Tibial nerve (tissue), 4 donors: ENCODE measurements at regions not wholly inside any gene's neighbourhood (a gene's known extent, or its start where the extent isn't known, plus 50 kb on each side); places are given as distances from the start of the nearest gene placed in this dataset.

ENCODE experiments used
- DNase-seq, 2 donors: peaks; one replicate each; pipeline ENCODE4 v3.0.0-alpha.2; 2019; ENCODE audit warnings: low spot score in 2 of 2
- H3K27ac ChIP-seq, 4 donors: fragments of 200-600 bp; sonication (generic) in 3 of 4; one replicate each; pipeline ENCODE4 v1.5.1; 2017 to 2019; ENCODE audit warnings: mild to moderate bottlenecking in 1 of 4
- H3K27me3 ChIP-seq, 2 donors: fragments of 200-600 bp; sonication (generic) in 1 of 2; one replicate each; pipeline versions ENCODE4 v1.5.1 to v1.6.0; 2017 to 2019
- H3K36me3 ChIP-seq, 3 donors: fragments of 200-600 bp; sonication (generic); one replicate each; pipeline ENCODE4 v1.5.1; 2018 to 2019
- H3K4me1 ChIP-seq, 4 donors: fragments of 200-600 bp; sonication (generic) in 3 of 4; one replicate each; pipeline ENCODE4 v1.5.1; 2017 to 2019
- H3K4me3 ChIP-seq, 4 donors: fragments of 200-600 bp; sonication (generic) in 3 of 4; one replicate each; pipeline ENCODE4 v1.5.1; 2017 to 2019; ENCODE audit warnings: mild to moderate bottlenecking in 1 of 4, moderate library complexity in 1 of 4
- H3K9me3 ChIP-seq, 4 donors: fragments of 200-600 bp; sonication (generic) in 3 of 4; one replicate each; pipeline ENCODE4 v1.5.1; 2017 to 2019
- CTCF ChIP-seq, 5 experiments: fragments of 200-600 bp in 3 of 5; fragments of 450-650 bp in 2 of 5; sonication (generic) in 3 of 5; IDR thresholded peaks; one replicate each; pipeline ENCODE4 v1.5.1; 2016 to 2019; ENCODE audit warnings: antibody characterized with exemption in 5 of 5, mild to moderate bottlenecking in 3 of 5, moderate library complexity in 2 of 5
- EP300 ChIP-seq, 2 donors: sonication (generic); formaldehyde crosslinking; IDR thresholded peaks; one replicate each; pipeline ENCODE4 v1.6.1; 2017; ENCODE audit warnings: antibody characterized with exemption in 2 of 2, mild to moderate bottlenecking in 1 of 2
- POLR2A ChIP-seq, 2 donors: fragments of 450-650 bp; IDR thresholded peaks; one replicate each; pipeline ENCODE4 v1.6.1; 2017; ENCODE audit warnings: antibody characterized with exemption in 2 of 2, mild to moderate bottlenecking in 2 of 2, moderate library complexity in 2 of 2
- WGBS, 2 donors: methylation state at CpG; one replicate each; pipeline ENCODE4 v1.1.5; 2018; 5-methylcytosine and 5-hydroxymethylcytosine counted together

GRCh38 chr1:232722626-232723025 is 82.6 kb upstream of the MAP10 start:
- Histone ChIP-seq H3K4me1 (no peaks in the 10 kb centered on the region), H3K36me3 (no peaks in the 10 kb centered on the region), H3K4me3 (no peak overlapping the region), H3K27ac (no peak overlapping the region), H3K27me3 (no peaks in the 10 kb centered on the region), H3K9me3 (no peaks in the 10 kb centered on the region)
- no peak for TF ChIP-seq EP300 (IDR thresholded peaks at IDR 0.05)
- no peak for TF ChIP-seq CTCF (IDR thresholded peaks at IDR 0.05)
- TF ChIP-seq POLR2A (IDR thresholded peaks at IDR 0.05), result no peak
- DNase-seq, result no peak
- 86 to 94% methylated on average over 3 of the region's 3 CpGs for WGBS, 2 donors

GRCh38 chr1:232725305-232726047 is 79.7 kb upstream of the MAP10 start:
- TF ChIP-seq EP300 (IDR thresholded peaks at IDR 0.05) (no peak), CTCF (IDR thresholded peaks at IDR 0.05) (no peak), POLR2A (IDR thresholded peaks at IDR 0.05) (no peak)

GRCh38 chr1:232726048-232726779 is 79.0 kb upstream of the MAP10 start:
- Histone ChIP-seq H3K36me3 (no peaks in the 10 kb centered on the region), H3K27me3 (no peaks in the 10 kb centered on the region), H3K9me3 (no peaks in the 10 kb centered on the region), H3K4me1 (peaks cover 0 to 14% (median 0%) of the 10 kb centered on the region in 4 donors), H3K4me3 (no peak overlapping the region), H3K27ac (no peak overlapping the region)
- 63 to 66% methylated on average over 8 of the region's 8 CpGs for WGBS, 2 donors
- TF ChIP-seq CTCF (IDR thresholded peaks at IDR 0.05) (no peak), EP300 (IDR thresholded peaks at IDR 0.05) (no peak), POLR2A (IDR thresholded peaks at IDR 0.05) (no peak)
- no peak for DNase-seq

More at GRCh38 chr1:232725305-232726047, 79.7 kb upstream of the MAP10 start:
- H3K4me3 ChIP-seq, result no peak overlapping the region
- H3K27me3 ChIP-seq, result no peaks in the 10 kb centered on the region
- no peaks in the 10 kb centered on the region for H3K9me3 ChIP-seq
- no peak overlapping the region for H3K27ac ChIP-seq
- no peak for DNase-seq
- peaks cover 0 to 14% (median 0%) of the 10 kb centered on the region in 4 donors for H3K4me1 ChIP-seq
- 82 to 83% methylated on average over 6 of the region's 6 CpGs for WGBS, 2 donors
- no peaks in the 10 kb centered on the region for H3K36me3 ChIP-seq

GRCh38 chr1:232728507-232729263 is 76.5 kb upstream of the MAP10 start:
- TF ChIP-seq EP300 (IDR thresholded peaks at IDR 0.05), result peak in 1 of 2 donors; percentile 53
- TF ChIP-seq CTCF (IDR thresholded peaks at IDR 0.05), result no peak
- peak in 1 of 2 donors; percentile 53 for DNase-seq
- peaks cover 0 to 14% (median 0%) of the 10 kb centered on the region in 4 donors for H3K4me1 ChIP-seq
- H3K27me3 ChIP-seq, result no peaks in the 10 kb centered on the region
- H3K27ac ChIP-seq, result peak overlapping the region in 2 of 4 donors; percentile 58 to 61
- H3K36me3 ChIP-seq, result no peaks in the 10 kb centered on the region
- no peak overlapping the region for H3K4me3 ChIP-seq
- no peaks in the 10 kb centered on the region for H3K9me3 ChIP-seq
- 58 to 68% methylated on average over 6 of the region's 6 CpGs for WGBS, 2 donors
